HG03571 (cell line): ENCODE measurements at regions not wholly inside any gene's neighbourhood (a gene's known extent, or its start where the extent isn't known, plus 50 kb on each side); places are given as distances from the start of the nearest gene placed in this dataset.
"Not testable (repeated sequence)": the region's sequence is repeated elsewhere in the genome, so short reads cannot be mapped to it uniquely, and the experiment has no call there.

Source experiments
- ATAC-seq: cut with Tn5 transposase; IDR thresholded peaks from one replicate; pipeline ENCODE4 v1.9.1; 2021; ENCODE audit not compliant: unreplicated experiment

DNA sequence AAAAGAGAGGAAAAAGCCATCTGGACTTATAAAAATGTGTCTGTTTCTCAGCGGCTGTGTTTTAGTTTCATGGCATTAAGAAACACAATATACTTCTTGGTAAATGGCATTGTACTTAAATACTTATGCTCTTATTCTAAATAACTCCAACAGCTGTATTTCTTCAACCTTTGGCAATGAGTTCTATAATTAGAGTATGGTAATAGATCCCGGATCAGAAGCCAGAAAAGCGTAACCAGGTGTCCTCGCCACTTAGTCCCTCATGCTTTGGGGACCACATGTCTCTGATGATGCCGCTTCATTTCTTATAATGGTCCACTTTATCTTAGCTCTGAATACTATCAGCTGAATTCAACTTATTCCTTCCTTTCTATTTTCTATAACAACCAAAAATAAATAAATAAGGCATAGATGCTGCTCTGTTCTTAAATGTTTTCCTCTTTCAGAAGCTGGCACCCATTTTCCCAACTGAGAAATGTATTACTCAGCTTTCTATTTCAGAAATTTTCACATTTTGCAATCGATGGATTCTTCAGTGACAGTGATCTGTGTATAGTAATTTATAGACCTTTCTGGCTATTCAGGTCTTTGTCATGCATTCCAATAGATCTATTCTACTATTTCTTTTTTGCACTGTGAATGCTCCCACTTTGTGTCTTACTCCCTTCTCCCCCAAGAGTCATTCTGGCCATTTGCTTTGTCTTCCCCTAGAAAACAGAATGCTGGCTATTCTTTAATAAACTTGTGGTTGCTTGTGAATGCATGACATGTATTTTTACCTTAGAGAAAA lies 87.6 kb upstream of the KBTBD8 start:
- no peak for ATAC-seq

DNA sequence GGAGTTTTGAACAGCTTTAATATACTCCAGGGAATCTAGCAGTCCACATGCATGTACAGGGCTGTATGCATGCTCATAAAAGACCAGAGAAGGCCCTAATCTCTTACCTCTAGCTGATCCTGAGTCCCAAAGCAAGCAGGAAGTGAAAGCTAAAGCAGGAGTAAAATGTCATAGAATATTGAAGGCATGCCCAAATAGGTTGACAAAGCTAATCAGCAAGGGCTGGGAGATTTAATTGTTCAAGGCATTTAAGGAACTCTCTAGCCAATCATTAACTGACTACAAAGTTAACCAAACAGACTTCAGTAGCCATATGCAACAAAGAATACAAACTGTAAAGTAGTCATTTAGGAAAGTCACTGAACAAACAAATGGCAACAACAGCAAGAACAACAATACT lies 85.8 kb upstream of the KBTBD8 start:
- ATAC-seq = no peak

GRCh38 chr3:66922058-66922457 lies 76.0 kb upstream of the KBTBD8 start:
- ATAC-seq = no peak

GRCh38 chr3:66923969-66924368 lies 74.1 kb upstream of the KBTBD8 start:
- ATAC-seq = no peak

DNA sequence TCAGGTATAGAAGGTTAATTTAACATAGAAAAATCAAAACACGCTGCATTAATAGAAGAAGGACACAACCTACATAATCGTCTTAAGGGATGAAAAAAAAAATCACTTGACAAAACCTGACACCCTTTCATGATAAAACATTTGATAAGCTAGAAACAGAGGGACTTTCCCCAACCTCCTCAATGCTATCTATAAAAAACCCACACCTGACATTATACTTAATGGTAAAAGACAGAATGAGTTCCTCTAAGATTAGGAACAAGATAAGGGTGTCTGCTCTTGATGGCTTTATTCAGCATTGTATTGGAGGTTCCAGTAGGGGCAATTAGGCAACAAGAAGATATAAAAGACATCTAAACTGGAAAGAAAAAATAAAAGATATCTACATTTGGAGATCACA lies 69.9 kb upstream of the KBTBD8 start:
- no peak for ATAC-seq

GRCh38 chr3:66931291-66931690 lies 66.8 kb upstream of the KBTBD8 start:
- ATAC-seq = no peak

DNA sequence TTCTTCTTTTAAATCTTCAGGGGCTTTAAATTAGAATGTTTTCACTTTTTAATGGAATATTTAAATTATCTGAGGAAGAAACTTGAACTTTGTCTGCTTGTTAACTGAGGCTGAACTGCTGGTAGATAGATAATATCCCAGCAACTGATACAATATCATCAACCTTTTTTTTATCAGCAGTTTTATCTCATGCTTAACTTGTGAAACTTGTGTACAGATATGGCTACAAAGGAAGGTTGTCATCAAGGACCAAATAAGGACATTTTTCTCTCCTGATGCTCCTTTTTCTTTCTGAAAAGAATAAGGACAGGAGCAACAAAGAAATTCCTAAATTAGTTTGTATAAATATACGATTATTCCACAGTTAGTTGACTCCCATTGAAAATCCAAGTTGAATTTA lies 66.4 kb upstream of the KBTBD8 start:
- ATAC-seq = no peak

DNA sequence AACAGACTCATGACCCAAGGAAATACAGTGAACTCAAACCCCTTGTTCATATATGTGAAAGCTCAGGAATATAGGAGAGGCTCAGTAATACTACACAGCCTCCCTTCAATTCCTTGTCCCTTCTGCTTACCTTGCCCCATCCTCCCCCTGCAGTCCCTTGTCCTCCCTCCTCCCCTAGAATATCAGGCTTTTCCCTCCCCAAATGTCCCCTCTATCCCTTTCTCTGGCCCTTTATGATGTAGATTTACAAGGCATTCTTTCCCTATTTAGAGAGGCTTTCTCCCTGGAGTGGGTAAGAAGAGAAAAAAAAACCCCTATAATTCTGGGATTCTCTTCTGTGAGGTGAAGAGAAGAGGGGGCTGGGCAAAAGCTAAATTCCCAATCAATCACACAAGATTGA lies 64.9 kb upstream of the KBTBD8 start:
- ATAC-seq = no peak

- ATAC-seq = no peak
Measured at GRCh38 chr3:66934041-66934440, 64.1 kb upstream of the KBTBD8 start.

- no peak for ATAC-seq
Measured at GRCh38 chr3:66934725-66935124, 63.4 kb upstream of the KBTBD8 start.

DNA sequence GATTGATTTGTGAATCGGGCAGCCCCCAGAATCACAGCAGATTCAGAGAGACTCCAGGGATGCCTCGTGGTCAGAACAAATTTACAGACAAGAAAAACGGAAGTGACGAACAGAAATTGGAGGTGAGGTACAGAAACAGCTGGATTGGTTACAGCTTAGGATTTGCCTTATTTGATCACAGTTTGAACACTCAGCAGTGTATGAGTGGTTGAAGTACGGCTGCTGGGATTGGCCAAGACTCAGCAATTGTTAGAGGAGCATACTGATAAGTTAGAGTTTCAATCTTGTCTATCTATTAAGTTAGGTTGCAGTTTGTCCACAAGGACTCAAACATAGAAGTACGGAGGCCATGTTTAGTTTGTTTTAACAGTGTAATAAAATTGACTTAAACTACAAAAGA lies 61.1 kb upstream of the KBTBD8 start:
- ATAC-seq = not testable (repeated sequence)

GRCh38 chr3:66938338-66938963 lies 59.7 kb upstream of the KBTBD8 start:
- ATAC-seq = peak; percentile 75

- no peak for ATAC-seq
Measured at GRCh38 chr3:66948041-66948440, 50.1 kb upstream of the KBTBD8 start.
